Ovary (tissue), 7 donors: ENCODE measurements at regions not wholly inside any gene's neighbourhood (a gene's known extent, or its start where the extent isn't known, plus 50 kb on each side); places are given as distances from the start of the nearest gene placed in this dataset.

ENCODE experiments used
- DNase-seq, 5 donors: peaks; one replicate each; pipeline ENCODE4 v3.0.0-alpha.2; 2019 to 2020
- H3K27ac ChIP-seq, 2 donors: fragments of 200-600 bp; one replicate each; pipeline versions ENCODE4 v1.5.1 to v1.8.0; 2019 to 2022
- H3K27me3 ChIP-seq: fragments of 200-600 bp; one replicate; pipeline ENCODE4 v1.8.0; 2022
- H3K36me3 ChIP-seq: fragments of 200-600 bp; sonication (generic); one replicate; pipeline ENCODE4 v1.5.1; 2019
- H3K4me1 ChIP-seq: one replicate; pipeline ENCODE4 v1.8.1; 2013; ENCODE audit warnings: mild to moderate bottlenecking, moderate library complexity; ENCODE audit not compliant: insufficient read depth
- H3K4me3 ChIP-seq: fragments of 200-600 bp; sonication (generic); one replicate; pipeline ENCODE4 v1.5.1; 2017
- H3K9me3 ChIP-seq, 2 donors: fragments of 200-600 bp in 1 of 2; sonication (generic) in 1 of 2; one replicate each; pipeline versions ENCODE4 v1.5.1 to v1.8.1; 2013 to 2019; ENCODE audit warnings: mild to moderate bottlenecking in 1 of 2, moderate library complexity in 1 of 2
- EP300 ChIP-seq: sonication (generic); formaldehyde crosslinking; IDR thresholded peaks from one replicate; pipeline ENCODE4 v1.6.1; 2017; ENCODE audit warnings: antibody characterized with exemption
- POLR2A ChIP-seq: fragments of 450-650 bp; IDR thresholded peaks from one replicate; pipeline ENCODE4 v1.6.1; 2017; ENCODE audit warnings: antibody characterized with exemption, mild to moderate bottlenecking, moderate library complexity
- WGBS, 3 donors: extraction: QIAGEN DNeasy Blood & Tissue Kit in 1 of 3; methylation state at CpG; one replicate each; pipeline versions ENCODE4 v1.1.5 to v1.1.7; 2013 to 2017; 5-methylcytosine and 5-hydroxymethylcytosine counted together
- intact Hi-C, 4 donors: fragments of 100-400 bp; cut with DNase I; formaldehyde crosslinking; loops; one replicate each; pipeline versions ENCODE4 v1.11.0 to v1.15.1; 2022 to 2023
- TF ChIP-seq, protein P1 (sequence below), 3 donors: fragments of 450-650 bp in 2 of 3; fragments of 200-600 bp in 1 of 3; IDR thresholded peaks; one replicate each; pipeline versions ENCODE4 v1.5.1 to v1.8.0; 2016 to 2022; ENCODE audit warnings: antibody characterized with exemption in 3 of 3, mild to moderate bottlenecking in 1 of 3
- donor health status: DM: no; HTN: no; CAD: no; lungs with moderate emphysema.
- donor health status: DM: no; HTN: no; CAD: no.
- donor health status: Bipolar disorder and iron deficiency.
- donor health status: DM: no; HTN: no; CAD: no.
- donor health status: DM: yes; HTN: yes; CAD: no.

DNA sequence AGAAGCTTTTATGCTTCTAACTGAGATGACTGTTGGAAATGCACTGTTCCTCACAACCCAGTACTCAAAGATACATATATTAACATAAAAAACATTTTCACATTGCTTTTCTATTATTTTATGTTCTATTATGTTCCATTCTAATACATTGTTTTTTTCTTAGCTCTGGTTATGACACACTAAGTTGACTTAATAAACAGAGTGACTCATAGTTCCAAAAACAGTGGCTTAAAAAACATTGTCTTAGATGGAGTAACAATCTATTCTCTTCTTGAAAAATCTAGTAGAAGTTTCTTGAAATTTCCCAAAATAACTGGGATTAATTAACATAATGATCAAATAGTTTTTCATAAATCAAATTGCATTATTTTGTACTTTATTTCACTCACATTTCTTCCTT lies 328.2 kb upstream of the LRATD1 start:
- H3K36me3 ChIP-seq = no peaks in the 10 kb centered on the region
- intact Hi-C loops = no loop called here
- H3K9me3 ChIP-seq = no peaks in the 10 kb centered on the region
- H3K27me3 ChIP-seq = no peaks in the 10 kb centered on the region
- H3K4me1 ChIP-seq = no peaks in the 10 kb centered on the region
- no peak for DNase-seq
- H3K27ac ChIP-seq = no peak overlapping the region
- TF ChIP-seq, protein P1, sequence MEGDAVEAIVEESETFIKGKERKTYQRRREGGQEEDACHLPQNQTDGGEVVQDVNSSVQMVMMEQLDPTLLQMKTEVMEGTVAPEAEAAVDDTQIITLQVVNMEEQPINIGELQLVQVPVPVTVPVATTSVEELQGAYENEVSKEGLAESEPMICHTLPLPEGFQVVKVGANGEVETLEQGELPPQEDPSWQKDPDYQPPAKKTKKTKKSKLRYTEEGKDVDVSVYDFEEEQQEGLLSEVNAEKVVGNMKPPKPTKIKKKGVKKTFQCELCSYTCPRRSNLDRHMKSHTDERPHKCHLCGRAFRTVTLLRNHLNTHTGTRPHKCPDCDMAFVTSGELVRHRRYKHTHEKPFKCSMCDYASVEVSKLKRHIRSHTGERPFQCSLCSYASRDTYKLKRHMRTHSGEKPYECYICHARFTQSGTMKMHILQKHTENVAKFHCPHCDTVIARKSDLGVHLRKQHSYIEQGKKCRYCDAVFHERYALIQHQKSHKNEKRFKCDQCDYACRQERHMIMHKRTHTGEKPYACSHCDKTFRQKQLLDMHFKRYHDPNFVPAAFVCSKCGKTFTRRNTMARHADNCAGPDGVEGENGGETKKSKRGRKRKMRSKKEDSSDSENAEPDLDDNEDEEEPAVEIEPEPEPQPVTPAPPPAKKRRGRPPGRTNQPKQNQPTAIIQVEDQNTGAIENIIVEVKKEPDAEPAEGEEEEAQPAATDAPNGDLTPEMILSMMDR (IDR thresholded peaks at IDR 0.05) = no peak
- TF ChIP-seq EP300 (no peak), POLR2A (no peak)
- H3K4me3 ChIP-seq = no peak overlapping the region

- TF ChIP-seq, protein P1 (IDR thresholded peaks at IDR 0.05) = no peak
- TF ChIP-seq EP300 (no peak), POLR2A (no peak)
- no peak for DNase-seq
- Histone ChIP-seq H3K27ac (no peak overlapping the region), H3K9me3 (no peaks in the 10 kb centered on the region), H3K36me3 (no peaks in the 10 kb centered on the region), H3K27me3 (no peaks in the 10 kb centered on the region), H3K4me3 (no peak overlapping the region), H3K4me1 (no peaks in the 10 kb centered on the region)
- intact Hi-C loops = no loop called here
- 87 to 88% (median 88%) methylated on average over 3 of the region's 3 CpGs for WGBS, 3 donors
These were observed 326.2 kb upstream of the LRATD1 start for GRCh38 chr2:14306268-14306861.

DNA sequence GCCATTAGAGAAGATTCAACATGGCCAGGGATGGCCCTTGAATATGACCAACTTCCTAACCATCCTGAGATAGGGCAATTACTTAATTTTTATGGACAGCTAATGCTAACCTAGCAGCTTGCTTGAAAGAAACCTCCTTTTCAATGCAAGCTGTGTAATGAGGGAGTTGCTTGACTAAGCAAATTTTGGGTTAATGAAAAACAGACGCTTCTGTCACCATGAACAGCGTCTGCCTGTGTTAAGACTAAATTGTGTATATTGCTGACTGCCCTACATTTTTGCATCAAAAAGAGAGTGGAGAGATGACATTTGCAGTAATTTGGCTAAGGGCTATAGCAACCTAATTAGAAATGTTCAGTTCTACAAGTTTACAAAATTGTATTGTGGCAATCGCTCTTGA lies 319.2 kb upstream of the LRATD1 start:
- Histone ChIP-seq H3K9me3 (no peaks in the 10 kb centered on the region), H3K4me3 (no peak overlapping the region), H3K36me3 (no peaks in the 10 kb centered on the region), H3K27me3 (no peaks in the 10 kb centered on the region), H3K27ac (no peak overlapping the region), H3K4me1 (no peaks in the 10 kb centered on the region)
- DNase-seq = no peak
- intact Hi-C loops = no loop called here
- WGBS, 3 donors = 54 to 57% (median 56%) methylated on average over 3 of the region's 3 CpGs
- TF ChIP-seq, protein P1 (IDR thresholded peaks at IDR 0.05) = no peak
- no peak for TF ChIP-seq POLR2A
- no peak for TF ChIP-seq EP300

- no peak for DNase-seq
- H3K36me3 ChIP-seq = no peaks in the 10 kb centered on the region
- H3K27ac ChIP-seq = no peak overlapping the region
- H3K4me1 ChIP-seq = no peaks in the 10 kb centered on the region
- H3K27me3 ChIP-seq = no peaks in the 10 kb centered on the region
- H3K4me3 ChIP-seq = no peak overlapping the region
- 80 to 85% (median 84%) methylated on average over 1 of the region's 1 CpG for WGBS, 3 donors
- H3K9me3 ChIP-seq = no peaks in the 10 kb centered on the region
- intact Hi-C loops = no loop called here
- no peak for TF ChIP-seq POLR2A
- TF ChIP-seq, protein P1 (IDR thresholded peaks at IDR 0.05) = no peak
- TF ChIP-seq EP300 = no peak
These were observed 315.9 kb upstream of the LRATD1 start for GRCh38 chr2:14316594-14316993.
